ENCODE measurements at regions not wholly inside any gene's neighbourhood (a gene's known extent, or its start where the extent isn't known, plus 50 kb on each side); places are given as distances from the start of the nearest gene placed in this dataset.

GRCh38 chr18:51865538-51865937 lies 474.5 kb upstream of the DCC start:
- Histone ChIP-seq H3K27me3 (no peaks in the 10 kb centered on the region), H3K27ac (no peak overlapping the region), H3K4me3 (no peak overlapping the region), H3K9me3 (no peaks in the 10 kb centered on the region), H3K36me3 (no peaks in the 10 kb centered on the region), H3K4me1 (no peaks in the 10 kb centered on the region)
- DNase-seq (ENCODE audit: extremely low spot score in 2 of 2), result no peak
- no peak for TF ChIP-seq POLR2A (IDR thresholded peaks at IDR 0.05)
- TF ChIP-seq, protein P1, sequence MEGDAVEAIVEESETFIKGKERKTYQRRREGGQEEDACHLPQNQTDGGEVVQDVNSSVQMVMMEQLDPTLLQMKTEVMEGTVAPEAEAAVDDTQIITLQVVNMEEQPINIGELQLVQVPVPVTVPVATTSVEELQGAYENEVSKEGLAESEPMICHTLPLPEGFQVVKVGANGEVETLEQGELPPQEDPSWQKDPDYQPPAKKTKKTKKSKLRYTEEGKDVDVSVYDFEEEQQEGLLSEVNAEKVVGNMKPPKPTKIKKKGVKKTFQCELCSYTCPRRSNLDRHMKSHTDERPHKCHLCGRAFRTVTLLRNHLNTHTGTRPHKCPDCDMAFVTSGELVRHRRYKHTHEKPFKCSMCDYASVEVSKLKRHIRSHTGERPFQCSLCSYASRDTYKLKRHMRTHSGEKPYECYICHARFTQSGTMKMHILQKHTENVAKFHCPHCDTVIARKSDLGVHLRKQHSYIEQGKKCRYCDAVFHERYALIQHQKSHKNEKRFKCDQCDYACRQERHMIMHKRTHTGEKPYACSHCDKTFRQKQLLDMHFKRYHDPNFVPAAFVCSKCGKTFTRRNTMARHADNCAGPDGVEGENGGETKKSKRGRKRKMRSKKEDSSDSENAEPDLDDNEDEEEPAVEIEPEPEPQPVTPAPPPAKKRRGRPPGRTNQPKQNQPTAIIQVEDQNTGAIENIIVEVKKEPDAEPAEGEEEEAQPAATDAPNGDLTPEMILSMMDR (IDR thresholded peaks at IDR 0.05), result no peak
- TF ChIP-seq POLR2AphosphoS5 (IDR thresholded peaks at IDR 0.05; ENCODE audit: insufficient read depth in 1 of 2, low read depth in 1 of 2), result no peak
- intact Hi-C loops (cut with DNase I), result no loop called here

GRCh38 chr18:51867767-51868166 lies 472.2 kb upstream of the DCC start:
- Histone ChIP-seq H3K27ac (no peak overlapping the region), H3K9me3 (no peaks in the 10 kb centered on the region), H3K36me3 (no peaks in the 10 kb centered on the region), H3K27me3 (no peaks in the 10 kb centered on the region), H3K4me1 (no peaks in the 10 kb centered on the region), H3K4me3 (no peak overlapping the region)
- intact Hi-C loops (cut with DNase I), result no loop called here
- no peak for DNase-seq (ENCODE audit: extremely low spot score in 2 of 2)
- no peak for TF ChIP-seq POLR2AphosphoS5 (IDR thresholded peaks at IDR 0.05; ENCODE audit: insufficient read depth in 1 of 2, low read depth in 1 of 2)
- TF ChIP-seq, protein P1 (IDR thresholded peaks at IDR 0.05), result no peak

DNA sequence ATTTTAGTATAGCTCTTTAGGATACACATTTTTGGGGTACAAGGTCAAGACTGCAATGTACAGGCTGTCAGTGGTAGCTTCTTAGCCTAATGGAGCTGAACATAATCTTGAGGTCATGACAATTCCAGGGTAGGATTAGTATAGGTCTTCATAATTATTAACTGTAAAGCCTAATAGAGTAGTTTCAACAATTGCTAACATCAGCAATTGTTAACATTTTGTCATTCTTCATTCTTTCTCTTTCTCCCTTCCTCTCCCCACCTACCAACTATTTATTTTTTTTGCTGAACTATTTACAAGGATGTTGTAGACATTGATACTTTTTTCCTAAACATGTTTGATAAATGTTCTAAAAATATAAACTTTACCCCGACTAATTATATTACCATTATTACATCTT lies 461.3 kb upstream of the DCC start:
- no peaks in the 10 kb centered on the region for H3K9me3 ChIP-seq
- intact Hi-C loops (cut with DNase I), result no loop called here
- TF ChIP-seq POLR2A (IDR thresholded peaks at IDR 0.05) (no peak), POLR2AphosphoS5 (IDR thresholded peaks at IDR 0.05; ENCODE audit: insufficient read depth in 1 of 2, low read depth in 1 of 2) (no peak)
- TF ChIP-seq, protein P1 (IDR thresholded peaks at IDR 0.05), result no peak
- no peaks in the 10 kb centered on the region for H3K36me3 ChIP-seq
- no peaks in the 10 kb centered on the region for H3K4me1 ChIP-seq
- no peak overlapping the region for H3K4me3 ChIP-seq
- H3K27ac ChIP-seq, result no peak overlapping the region
- H3K27me3 ChIP-seq, result no peaks in the 10 kb centered on the region
- no peak for DNase-seq (ENCODE audit: extremely low spot score in 2 of 2)

DNA sequence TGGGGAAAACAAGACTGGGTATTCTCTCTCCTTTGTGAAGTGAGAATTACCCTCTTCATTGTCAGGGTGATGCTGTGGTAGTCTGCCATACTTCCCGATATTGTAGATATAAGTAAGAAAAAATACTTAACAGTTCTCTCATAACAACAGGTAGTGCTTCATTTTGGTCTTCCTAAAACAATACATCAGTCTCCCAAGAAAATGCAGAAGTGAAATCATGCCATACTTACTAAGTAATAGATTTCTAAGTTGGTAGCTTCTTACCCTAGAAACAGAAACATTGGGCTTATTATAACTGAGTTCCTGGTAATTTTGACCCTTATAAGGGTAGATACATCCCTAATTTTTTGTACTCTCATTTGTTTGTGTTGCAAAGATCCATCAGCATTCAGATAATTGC lies 460.7 kb upstream of the DCC start:
- Histone ChIP-seq H3K27me3 (no peaks in the 10 kb centered on the region), H3K9me3 (no peaks in the 10 kb centered on the region), H3K4me1 (no peaks in the 10 kb centered on the region), H3K36me3 (no peaks in the 10 kb centered on the region), H3K27ac (no peak overlapping the region), H3K4me3 (no peak overlapping the region)
- intact Hi-C loops (cut with DNase I), result no loop called here
- DNase-seq (ENCODE audit: extremely low spot score in 2 of 2), result no peak
- TF ChIP-seq POLR2AphosphoS5 (IDR thresholded peaks at IDR 0.05; ENCODE audit: insufficient read depth in 1 of 2, low read depth in 1 of 2) (no peak), POLR2A (IDR thresholded peaks at IDR 0.05) (no peak)
- TF ChIP-seq, protein P1 (IDR thresholded peaks at IDR 0.05), result no peak

GRCh38 chr18:51881394-51881793 lies 458.6 kb upstream of the DCC start:
- Histone ChIP-seq H3K36me3 (no peaks in the 10 kb centered on the region), H3K9me3 (no peaks in the 10 kb centered on the region), H3K27ac (no peak overlapping the region), H3K4me3 (no peak overlapping the region), H3K27me3 (no peaks in the 10 kb centered on the region), H3K4me1 (no peaks in the 10 kb centered on the region)
- intact Hi-C loops (cut with DNase I), result no loop called here
- no peak for TF ChIP-seq POLR2AphosphoS5 (IDR thresholded peaks at IDR 0.05; ENCODE audit: insufficient read depth in 1 of 2, low read depth in 1 of 2)
- TF ChIP-seq POLR2A (IDR thresholded peaks at IDR 0.05), result no peak
- TF ChIP-seq, protein P1 (IDR thresholded peaks at IDR 0.05), result no peak
- DNase-seq (ENCODE audit: extremely low spot score in 2 of 2), result no peak

Measured in vagina (tissue), 2 donors.